ENCODE measurements at regions not wholly inside any gene's neighbourhood (a gene's known extent, or its start where the extent isn't known, plus 50 kb on each side); places are given as distances from the start of the nearest gene placed in this dataset.

GRCh38 chr2:181760521-181760920, 80.2 kb upstream of the NEUROD1 start:
- TF ChIP-seq POLR2A (IDR thresholded peaks at IDR 0.05) (no peak), CTCF (IDR thresholded peaks at IDR 0.05) (no peak)

Data from adrenal gland (tissue), 5 donors.